Panc1 (cell line): ENCODE measurements at regions not wholly inside any gene's neighbourhood (a gene's known extent, or its start where the extent isn't known, plus 50 kb on each side); places are given as distances from the start of the nearest gene placed in this dataset.

ENCODE experiments used
- ATAC-seq: fragments of 200-7000 bp; cut with Tn5 transposase; 2 replicates; pipeline ENCODE4 v1.9.1; 2020; ENCODE audit warnings: mild to moderate bottlenecking, moderate library complexity
- BruUV-seq: library from RNA; stranded (reverse); fragments of 400-500 nt; replicated peaks from 2 replicates; lab custom pipeline; 2021; lab: Mats Ljungman, UMichigan
- CTCF ChIA-PET: fragments of 300-600 bp; sonication (Branson Sonifier 250); formaldehyde crosslinking; loops from one replicate; lab custom pipeline; 2022; ENCODE audit warnings: antibody characterized with exemption; lab: Charles Lee
- POLR2A ChIA-PET: fragments of 300-600 bp; sonication (Branson Sonifier 250); formaldehyde crosslinking; loops from one replicate; lab custom pipeline; 2022; ENCODE audit warnings: antibody characterized with exemption; lab: Charles Lee
- DNase-seq: peaks from one replicate; pipeline ENCODE4 v3.0.0-alpha.2; 2010; ENCODE audit warnings: low read depth, low spot score
- H3K27ac ChIP-seq: 2 replicates; pipeline ENCODE4 v1.5.1; 2011; ENCODE audit warnings: mild to moderate bottlenecking, low read length, inconsistent platforms
- H3K27me3 ChIP-seq: fragments of 200-500 bp; sonication (Bioruptor generic); 2 replicates; pipeline ENCODE4 v1.6.0; 2014; ENCODE audit warnings: low read length, inconsistent platforms; ENCODE audit not compliant: control insufficient read depth, insufficient read depth
- H3K36me3 ChIP-seq: fragments of 200-500 bp; sonication (Bioruptor generic); 2 replicates; pipeline ENCODE4 v1.5.1; 2014; ENCODE audit warnings: inconsistent platforms, mild to moderate bottlenecking, low read length, moderate library complexity; ENCODE audit not compliant: control insufficient read depth, insufficient read depth
- H3K4me1 ChIP-seq: 2 replicates; pipeline ENCODE4 v1.5.1; 2011; ENCODE audit warnings: inconsistent platforms, mild to moderate bottlenecking, low read length, moderate library complexity; ENCODE audit not compliant: control insufficient read depth, insufficient read depth
- H3K4me3 ChIP-seq, 2 experiments: 2 replicates each; pipeline ENCODE4 v1.5.1; 2011 to 2012; ENCODE audit warnings: low read depth in 2 of 2, low read length in 2 of 2, mild to moderate bottlenecking in 2 of 2, inconsistent platforms in 1 of 2, moderate library complexity in 1 of 2
- H3K9me3 ChIP-seq: fragments of 200-500 bp; sonication (Bioruptor generic); 2 replicates; pipeline ENCODE4 v1.5.1; 2014; ENCODE audit warnings: low read depth, mild to moderate bottlenecking, inconsistent platforms, low read length, moderate library complexity; ENCODE audit not compliant: control insufficient read depth, insufficient read depth
- POLR2AphosphoS5 ChIP-seq: IDR thresholded peaks from 2 replicates; pipeline ENCODE4 v1.6.1; 2012; ENCODE audit warnings: mild to moderate bottlenecking, low read depth, low read length, moderate library complexity
- SIN3A ChIP-seq: IDR thresholded peaks from 2 replicates; pipeline ENCODE4 v1.6.1; 2012; ENCODE audit warnings: low read depth, mild to moderate bottlenecking, low read length, moderate library complexity, borderline replicate concordance; ENCODE audit not compliant: insufficient read depth
- TCF7L2 ChIP-seq: IDR thresholded peaks from 2 replicates; pipeline ENCODE4 v1.6.1; 2011; ENCODE audit warnings: mild to moderate bottlenecking, low read depth, low read length, inconsistent platforms
- in situ Hi-C: cut with HindIII; loops from 2 replicates; pipeline ENCODE4 v1.10.0; 2016; ENCODE audit warnings: low sequenced_read_pairs, low pct_unique_long_range_greater_than_20kb
- intact Hi-C: fragments of 100-400 bp; cut with micrococcal nuclease; formaldehyde crosslinking; loops from one replicate; pipeline ENCODE4 v1.10.0; 2022; ENCODE audit not compliant: unreplicated experiment
- TF ChIP-seq, protein P1 (sequence below): fragments of 450-650 bp; IDR thresholded peaks from 2 replicates; pipeline ENCODE4 v1.5.1; 2017; ENCODE audit warnings: mild to moderate bottlenecking
- TF ChIP-seq, protein P2 (sequence below), 2 experiments: IDR thresholded peaks; 2 replicates each; pipeline ENCODE4 v1.6.1; 2011 to 2012; ENCODE audit warnings: low read depth in 2 of 2, control low read depth in 1 of 2, low read length in 1 of 2, mild to moderate bottlenecking in 1 of 2, moderate library complexity in 1 of 2; ENCODE audit not compliant: insufficient read depth in 1 of 2

DNA sequence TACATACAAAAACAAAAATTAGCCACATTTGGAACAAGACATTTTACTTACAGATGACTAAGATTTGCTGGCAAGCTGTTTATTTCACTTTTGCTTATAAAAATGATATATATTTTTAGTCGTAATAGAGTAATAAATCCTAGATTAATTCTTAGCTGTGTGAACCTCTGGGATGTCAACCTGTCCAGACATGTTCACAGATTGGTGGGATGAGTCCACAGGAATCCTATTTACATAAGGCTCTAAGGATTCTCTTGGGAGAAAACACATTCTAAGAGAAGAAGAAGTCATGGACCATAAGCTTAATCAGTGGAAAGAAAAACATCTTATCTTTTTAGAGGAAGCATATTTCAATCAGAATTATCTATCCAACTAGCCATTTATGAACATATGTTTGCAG lies 797.4 kb downstream of the C12orf50 start:
- H3K27me3 ChIP-seq = no peaks in the 10 kb centered on the region
- CTCF ChIA-PET = no interaction called here
- no peaks in the 10 kb centered on the region for H3K4me1 ChIP-seq
- no TSS peak for BruUV-seq
- ATAC-seq (no peak), DNase-seq (no peak)
- in situ Hi-C loops (no loop called here), intact Hi-C loops (no loop called here)
- no peak overlapping the region for H3K27ac ChIP-seq
- TF ChIP-seq, protein P1, sequence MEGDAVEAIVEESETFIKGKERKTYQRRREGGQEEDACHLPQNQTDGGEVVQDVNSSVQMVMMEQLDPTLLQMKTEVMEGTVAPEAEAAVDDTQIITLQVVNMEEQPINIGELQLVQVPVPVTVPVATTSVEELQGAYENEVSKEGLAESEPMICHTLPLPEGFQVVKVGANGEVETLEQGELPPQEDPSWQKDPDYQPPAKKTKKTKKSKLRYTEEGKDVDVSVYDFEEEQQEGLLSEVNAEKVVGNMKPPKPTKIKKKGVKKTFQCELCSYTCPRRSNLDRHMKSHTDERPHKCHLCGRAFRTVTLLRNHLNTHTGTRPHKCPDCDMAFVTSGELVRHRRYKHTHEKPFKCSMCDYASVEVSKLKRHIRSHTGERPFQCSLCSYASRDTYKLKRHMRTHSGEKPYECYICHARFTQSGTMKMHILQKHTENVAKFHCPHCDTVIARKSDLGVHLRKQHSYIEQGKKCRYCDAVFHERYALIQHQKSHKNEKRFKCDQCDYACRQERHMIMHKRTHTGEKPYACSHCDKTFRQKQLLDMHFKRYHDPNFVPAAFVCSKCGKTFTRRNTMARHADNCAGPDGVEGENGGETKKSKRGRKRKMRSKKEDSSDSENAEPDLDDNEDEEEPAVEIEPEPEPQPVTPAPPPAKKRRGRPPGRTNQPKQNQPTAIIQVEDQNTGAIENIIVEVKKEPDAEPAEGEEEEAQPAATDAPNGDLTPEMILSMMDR = no peak
- TF ChIP-seq POLR2AphosphoS5 = no peak
- no peak for TF ChIP-seq SIN3A
- TF ChIP-seq, protein P2, sequence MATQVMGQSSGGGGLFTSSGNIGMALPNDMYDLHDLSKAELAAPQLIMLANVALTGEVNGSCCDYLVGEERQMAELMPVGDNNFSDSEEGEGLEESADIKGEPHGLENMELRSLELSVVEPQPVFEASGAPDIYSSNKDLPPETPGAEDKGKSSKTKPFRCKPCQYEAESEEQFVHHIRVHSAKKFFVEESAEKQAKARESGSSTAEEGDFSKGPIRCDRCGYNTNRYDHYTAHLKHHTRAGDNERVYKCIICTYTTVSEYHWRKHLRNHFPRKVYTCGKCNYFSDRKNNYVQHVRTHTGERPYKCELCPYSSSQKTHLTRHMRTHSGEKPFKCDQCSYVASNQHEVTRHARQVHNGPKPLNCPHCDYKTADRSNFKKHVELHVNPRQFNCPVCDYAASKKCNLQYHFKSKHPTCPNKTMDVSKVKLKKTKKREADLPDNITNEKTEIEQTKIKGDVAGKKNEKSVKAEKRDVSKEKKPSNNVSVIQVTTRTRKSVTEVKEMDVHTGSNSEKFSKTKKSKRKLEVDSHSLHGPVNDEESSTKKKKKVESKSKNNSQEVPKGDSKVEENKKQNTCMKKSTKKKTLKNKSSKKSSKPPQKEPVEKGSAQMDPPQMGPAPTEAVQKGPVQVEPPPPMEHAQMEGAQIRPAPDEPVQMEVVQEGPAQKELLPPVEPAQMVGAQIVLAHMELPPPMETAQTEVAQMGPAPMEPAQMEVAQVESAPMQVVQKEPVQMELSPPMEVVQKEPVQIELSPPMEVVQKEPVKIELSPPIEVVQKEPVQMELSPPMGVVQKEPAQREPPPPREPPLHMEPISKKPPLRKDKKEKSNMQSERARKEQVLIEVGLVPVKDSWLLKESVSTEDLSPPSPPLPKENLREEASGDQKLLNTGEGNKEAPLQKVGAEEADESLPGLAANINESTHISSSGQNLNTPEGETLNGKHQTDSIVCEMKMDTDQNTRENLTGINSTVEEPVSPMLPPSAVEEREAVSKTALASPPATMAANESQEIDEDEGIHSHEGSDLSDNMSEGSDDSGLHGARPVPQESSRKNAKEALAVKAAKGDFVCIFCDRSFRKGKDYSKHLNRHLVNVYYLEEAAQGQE (IDR thresholded peaks at IDR 0.05; ENCODE audit: insufficient read depth in 1 of 2, low read depth in 2 of 2, low read length in 1 of 2) = no peak
- TF ChIP-seq TCF7L2 = no peak
- no peaks in the 10 kb centered on the region for H3K9me3 ChIP-seq
- POLR2A ChIA-PET = no interaction called here
- no peaks in the 10 kb centered on the region for H3K36me3 ChIP-seq
- no peak overlapping the region for H3K4me3 ChIP-seq

DNA sequence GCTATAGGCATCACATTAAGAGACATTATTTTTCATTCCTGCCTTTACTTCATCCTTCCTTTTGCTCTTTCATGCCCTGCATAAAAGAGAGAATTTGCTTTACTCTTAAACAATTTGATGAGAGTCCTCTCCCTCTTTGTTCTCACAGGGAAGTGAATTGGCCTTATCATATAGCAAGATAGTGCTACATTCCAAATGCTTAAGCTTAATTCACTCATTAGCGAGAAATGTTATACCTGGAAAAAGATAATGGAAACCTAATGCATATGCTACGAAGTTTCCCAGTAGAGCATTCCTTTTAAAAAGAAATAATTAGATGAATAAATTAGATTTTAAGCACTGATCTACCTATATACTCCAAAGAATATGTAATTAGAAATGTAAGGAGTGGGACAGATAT lies 798.8 kb downstream of the C12orf50 start:
- H3K4me1 ChIP-seq = no peaks in the 10 kb centered on the region
- intact Hi-C loops (no loop called here), in situ Hi-C loops (no loop called here)
- POLR2A ChIA-PET = no interaction called here
- H3K9me3 ChIP-seq = no peaks in the 10 kb centered on the region
- no peak for DNase-seq
- H3K27ac ChIP-seq = no peak overlapping the region
- CTCF ChIA-PET = no interaction called here
- ATAC-seq = no peak
- no peak overlapping the region for H3K4me3 ChIP-seq
- H3K36me3 ChIP-seq = no peaks in the 10 kb centered on the region
- no TSS peak for BruUV-seq
- TF ChIP-seq, protein P2 (IDR thresholded peaks at IDR 0.05; ENCODE audit: insufficient read depth in 1 of 2, low read depth in 2 of 2, low read length in 1 of 2) = no peak
- no peak for TF ChIP-seq POLR2AphosphoS5
- TF ChIP-seq, protein P1 = no peak
- no peak for TF ChIP-seq SIN3A
- no peak for TF ChIP-seq TCF7L2
- H3K27me3 ChIP-seq = no peaks in the 10 kb centered on the region
